UCSD-AML1 (cell line): ENCODE measurements at regions not wholly inside any gene's neighbourhood (a gene's known extent, or its start where the extent isn't known, plus 50 kb on each side); places are given as distances from the start of the nearest gene placed in this dataset.
"Not testable (repeated sequence)": the region's sequence is repeated elsewhere in the genome, so short reads cannot be mapped to it uniquely, and the experiment has no call there.

Experiments
- DNase-seq: peaks from one replicate; lab custom pipeline; 2025; ENCODE audit not compliant: unreplicated experiment; lab: John Stamatoyannopoulos, UW

DNA sequence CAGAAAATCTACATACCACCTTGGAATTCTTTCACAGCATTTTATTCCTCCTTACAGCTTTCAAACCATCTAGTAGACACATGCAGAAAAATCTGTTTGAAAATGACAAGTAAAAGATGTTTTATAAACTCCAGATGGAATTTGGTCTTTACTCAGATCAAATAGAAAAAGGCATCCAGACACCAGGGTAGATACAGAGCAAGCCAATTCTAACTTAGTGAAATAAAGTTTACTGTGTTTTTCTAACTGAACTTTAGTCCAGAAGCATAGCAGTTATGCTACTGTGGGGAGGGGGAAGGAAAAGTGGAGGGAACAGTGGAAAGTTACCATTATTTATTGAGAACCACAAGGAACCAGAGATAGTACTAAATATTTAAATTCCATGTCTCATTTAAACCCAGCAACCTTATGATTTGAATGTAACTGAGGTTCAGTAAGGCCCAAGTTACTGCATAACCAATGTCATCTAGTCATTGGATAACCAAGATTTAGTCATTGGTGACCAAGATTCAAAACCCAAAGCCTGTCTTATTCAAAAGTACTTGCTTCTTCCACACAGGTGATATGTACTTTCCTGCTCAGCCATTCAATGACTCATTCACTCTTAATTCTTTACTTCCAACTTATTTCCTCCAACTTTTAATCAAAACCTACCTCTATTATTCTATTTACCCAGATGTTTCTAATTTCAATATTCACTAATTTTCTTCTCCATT, 57.7 kb downstream of the RAD51AP2 start:
- no peak for DNase-seq

DNA sequence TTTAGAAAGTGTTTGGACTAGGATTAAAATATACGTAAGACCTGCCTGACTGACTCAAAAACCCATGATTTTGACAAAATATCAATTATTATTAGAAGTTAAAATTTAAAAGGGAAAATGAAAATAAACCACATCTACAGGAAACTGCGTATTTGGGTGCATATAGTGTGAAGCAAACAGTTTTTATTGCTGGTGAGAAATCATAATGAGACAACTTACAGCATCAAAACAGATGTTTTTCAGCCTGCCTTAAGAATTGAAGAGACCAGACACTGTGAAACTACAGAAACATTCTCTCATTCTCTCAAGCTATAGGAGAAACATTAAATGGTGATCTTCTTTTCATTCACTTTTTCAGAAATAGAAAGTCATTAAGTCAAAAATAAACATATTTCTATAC, 62.9 kb downstream of the RAD51AP2 start:
- no peak for DNase-seq

DNA sequence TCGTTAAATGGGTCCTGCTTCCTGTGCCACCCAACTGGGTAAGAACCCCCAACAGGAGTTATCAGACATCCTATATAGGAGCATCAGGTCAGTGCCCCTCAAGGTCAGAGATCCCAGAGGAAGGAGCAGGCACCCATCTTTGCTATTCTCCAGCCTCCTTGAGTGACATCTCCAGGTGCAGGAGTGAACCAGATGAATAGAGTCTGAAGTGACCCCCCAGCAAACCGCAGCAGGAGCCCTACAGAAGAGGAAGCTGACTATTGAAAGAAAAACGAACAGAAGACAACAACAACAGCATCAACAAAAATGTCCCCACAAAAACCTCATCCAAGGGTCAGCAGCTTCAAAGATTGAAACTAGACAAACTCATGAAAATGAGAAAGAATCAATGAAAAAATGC, 72.0 kb downstream of the RAD51AP2 start:
- not testable (repeated sequence) for DNase-seq

DNA sequence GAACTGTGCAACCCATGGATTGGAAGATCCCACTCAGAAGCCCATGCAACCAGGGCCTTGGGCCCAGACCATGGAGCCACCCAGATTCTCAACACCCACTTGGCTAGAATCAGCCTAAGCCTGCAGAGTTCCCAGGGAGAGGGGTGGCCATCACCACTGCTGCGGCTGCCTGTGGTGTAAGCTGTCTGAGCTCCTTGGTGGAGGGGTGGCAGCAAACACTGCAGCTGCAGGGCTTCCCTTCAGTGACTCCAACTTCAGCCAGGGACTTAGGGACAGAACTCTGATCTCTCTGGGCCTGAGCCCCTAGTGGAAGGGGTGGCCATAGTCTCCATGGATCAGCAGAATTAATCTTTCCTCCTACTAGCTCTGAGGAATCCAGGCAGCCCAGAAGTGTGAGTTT, 72.5 kb downstream of the RAD51AP2 start:
- DNase-seq, result no peak

- no peak for DNase-seq
Observed at GRCh38 chr2:17442334-17442733, 75.9 kb downstream of the RAD51AP2 start.

GRCh38 chr2:17441790-17442189, 76.5 kb downstream of the RAD51AP2 start:
- no peak for DNase-seq

DNA sequence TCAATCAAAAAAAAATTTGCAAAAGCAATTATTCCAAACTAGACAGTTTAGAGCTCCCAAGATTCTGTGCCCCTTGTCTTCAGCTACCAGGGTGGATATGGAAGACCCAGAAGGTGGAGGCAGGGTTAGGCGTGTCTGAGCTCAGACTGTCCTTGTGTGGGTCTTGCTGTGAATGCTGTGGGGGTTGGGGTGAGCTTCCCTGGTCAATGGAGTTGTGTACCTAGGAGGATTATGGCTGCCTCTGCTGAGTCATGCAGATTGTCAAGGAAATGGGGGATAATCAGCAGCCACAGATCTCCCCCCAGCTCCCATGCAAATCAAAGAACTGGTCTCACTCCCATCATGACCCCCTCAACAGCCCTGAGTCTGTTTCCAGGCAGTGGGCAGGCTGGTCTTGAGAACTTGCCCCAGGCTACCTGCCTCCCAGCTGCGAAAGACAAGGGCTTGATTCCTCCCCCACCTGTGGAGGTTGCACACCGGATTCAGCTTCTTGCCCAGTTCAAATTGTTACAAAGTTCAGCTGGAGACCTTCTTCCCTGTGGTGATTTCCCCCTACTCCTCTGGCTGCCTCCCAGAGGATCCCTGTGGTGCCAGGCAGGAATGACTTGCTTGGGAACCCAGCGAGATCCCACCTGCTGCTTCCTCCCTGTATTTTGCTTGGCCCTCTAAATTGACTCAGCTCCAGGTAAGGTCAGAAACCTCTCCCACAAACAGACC, 77.0 kb downstream of the RAD51AP2 start:
- no peak for DNase-seq

GRCh38 chr2:17430326-17430725, 87.9 kb downstream of the RAD51AP2 start:
- no peak for DNase-seq

DNA sequence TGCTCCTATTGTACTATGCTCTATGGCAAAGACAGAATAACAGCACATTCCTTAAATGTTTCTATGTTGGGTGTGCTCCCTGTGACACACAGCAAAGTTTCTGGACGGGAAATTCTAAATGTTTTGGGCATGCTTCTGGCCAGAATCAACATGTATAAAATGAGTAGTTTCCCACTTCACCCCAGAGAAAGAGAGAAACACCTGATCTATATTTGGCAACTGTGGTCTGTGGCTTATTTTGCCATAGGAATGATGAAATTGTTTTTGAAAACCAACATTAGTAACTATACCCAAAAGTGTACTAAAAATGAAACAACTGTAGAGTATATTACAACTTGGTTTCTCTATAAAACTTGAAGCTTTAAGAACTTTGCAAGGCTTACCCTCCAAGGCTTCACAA, 89.1 kb downstream of the RAD51AP2 start:
- DNase-seq, result no peak

GRCh38 chr2:17427401-17427800, 90.8 kb downstream of the RAD51AP2 start:
- DNase-seq, result no peak

- no peak for DNase-seq
Observed at GRCh38 chr2:17426743-17427142, 91.5 kb downstream of the RAD51AP2 start.

- DNase-seq, result no peak
Observed at GRCh38 chr2:17422061-17422460, 96.2 kb downstream of the RAD51AP2 start.

DNA sequence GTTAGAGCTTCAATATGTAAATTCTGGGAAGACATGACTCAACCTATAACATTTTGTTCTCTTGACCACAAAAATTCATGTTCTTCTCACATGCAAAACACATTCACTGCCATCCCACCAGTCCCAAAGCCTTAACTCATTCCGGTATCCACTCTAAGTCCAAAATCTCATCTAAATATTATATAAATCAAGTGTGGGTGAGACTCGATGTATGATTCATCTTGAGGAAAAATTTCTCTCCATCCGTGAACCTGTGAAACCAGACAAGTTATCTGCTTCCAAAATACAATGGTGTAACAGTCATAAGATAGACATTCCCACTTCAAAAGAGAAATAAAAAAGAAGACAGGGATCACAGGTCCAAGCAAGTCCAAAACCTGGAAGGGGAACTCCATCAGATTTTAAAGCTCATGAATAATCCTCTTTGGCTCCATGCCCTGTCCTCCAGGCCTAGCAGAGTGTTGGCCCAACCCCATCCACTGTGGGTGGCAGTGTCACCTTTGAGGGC, 101.3 kb downstream of the RAD51AP2 start:
- no peak for DNase-seq

GRCh38 chr2:17413036-17413435, 105.2 kb downstream of the RAD51AP2 start:
- DNase-seq, result no peak

- DNase-seq, result no peak
Observed at GRCh38 chr2:17401096-17401495, 117.1 kb downstream of the RAD51AP2 start.

GRCh38 chr2:17398770-17399169, 119.5 kb downstream of the RAD51AP2 start:
- no peak for DNase-seq

GRCh38 chr2:17388798-17389197, 129.4 kb downstream of the RAD51AP2 start:
- no peak for DNase-seq

DNA sequence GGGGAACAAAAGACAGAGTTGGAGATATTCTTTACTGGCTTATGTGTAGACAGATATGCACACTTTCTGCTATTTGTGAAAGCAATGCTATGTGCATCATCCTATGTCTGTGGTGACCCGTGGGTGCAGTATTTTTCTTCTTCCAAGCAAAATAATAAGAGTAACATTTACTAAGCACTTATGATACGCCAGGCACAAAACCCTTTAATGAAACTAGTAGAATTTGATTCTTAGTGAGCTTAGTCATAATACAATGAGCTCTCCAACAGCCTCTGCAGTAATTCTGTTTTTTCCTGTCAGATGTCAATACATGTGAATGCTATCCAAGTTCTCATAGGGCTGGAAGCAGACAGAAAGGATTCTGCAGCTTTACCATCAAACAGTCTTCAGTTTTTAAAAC, 130.6 kb downstream of the RAD51AP2 start:
- DNase-seq, result no peak

- no peak for DNase-seq
Observed at GRCh38 chr2:17386771-17387170, 131.5 kb downstream of the RAD51AP2 start.

DNA sequence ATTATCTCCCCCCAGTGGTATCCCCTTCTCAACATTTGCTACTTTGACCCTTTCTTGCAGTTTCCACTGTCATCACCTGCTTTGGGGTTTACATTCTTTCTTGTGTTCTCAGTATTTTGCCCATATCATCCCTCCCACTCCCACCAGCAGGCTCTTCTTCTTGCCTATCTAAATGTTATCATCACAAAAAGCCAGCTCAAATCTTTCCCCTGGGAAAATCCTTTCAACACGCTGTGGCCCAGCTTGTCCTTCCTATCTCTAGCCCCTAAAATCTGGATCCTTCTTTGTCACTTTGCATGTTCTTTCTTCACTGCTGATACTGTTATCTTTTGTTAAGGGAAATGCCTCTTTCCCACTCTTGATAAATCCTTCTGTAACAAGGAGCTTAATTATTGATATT, 138.2 kb downstream of the RAD51AP2 start:
- no peak for DNase-seq

DNA sequence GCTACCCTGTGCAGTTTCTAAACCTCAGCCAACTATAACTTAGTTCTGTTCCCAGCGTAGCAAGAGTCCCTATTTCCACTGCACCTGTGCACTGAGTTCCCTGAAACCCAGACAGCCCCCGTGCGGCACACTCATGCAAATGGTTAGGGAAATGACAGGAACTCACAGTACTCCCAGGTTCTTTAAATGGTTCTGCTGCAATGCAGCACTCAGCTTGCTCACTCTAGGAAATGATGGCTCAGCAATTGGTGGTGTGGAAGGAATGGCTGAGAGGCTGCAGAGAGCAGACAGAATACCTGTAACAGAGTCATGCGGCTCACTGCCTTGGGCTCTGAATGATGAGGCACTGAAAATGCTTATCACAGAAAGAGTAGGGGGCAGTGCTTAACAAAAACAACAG, 143.0 kb downstream of the RAD51AP2 start:
- no peak for DNase-seq

DNA sequence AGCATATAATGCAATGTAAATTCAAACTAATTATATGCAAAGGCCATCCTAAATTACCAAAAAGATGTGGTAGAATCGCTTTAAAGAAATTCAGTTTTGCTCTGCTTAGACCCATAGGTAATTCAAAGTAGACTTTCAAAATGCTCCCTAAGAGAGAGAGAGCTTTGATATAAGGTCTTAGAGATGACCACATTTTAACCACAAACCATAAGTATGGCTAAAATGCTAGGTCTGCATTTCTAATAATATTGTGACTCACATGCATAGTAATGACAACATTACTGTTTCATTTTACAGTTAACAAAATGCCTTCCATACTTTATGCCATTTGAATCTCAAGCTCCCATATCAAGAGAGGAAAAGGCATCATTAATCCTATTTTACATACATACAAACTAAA, 144.5 kb downstream of the RAD51AP2 start:
- DNase-seq, result no peak

GRCh38 chr2:17373041-17373440, 145.2 kb downstream of the RAD51AP2 start:
- DNase-seq, result no peak
